K562 (cell line): ENCODE measurements at regions not wholly inside any gene's neighbourhood (a gene's known extent, or its start where the extent isn't known, plus 50 kb on each side); places are given as distances from the start of the nearest gene placed in this dataset.

ENCODE experiments used
- ASH1L ChIP-seq: fragments of 450-650 bp; IDR thresholded peaks from 2 replicates; pipeline ENCODE4 v1.6.1; 2018; ENCODE audit warnings: borderline replicate concordance, mild to moderate bottlenecking, low read depth; ENCODE audit not compliant: partially characterized antibody
- EP300 ChIP-seq: IDR thresholded peaks from 2 replicates; pipeline ENCODE4 v1.6.1; 2012; ENCODE audit warnings: low read length, improper control_type of control experiment
- KDM4B ChIP-seq, 2 experiments: fragments of 450-650 bp in 1 of 2; sonication (generic) in 1 of 2; IDR thresholded peaks; 2 replicates each; pipeline ENCODE4 v1.6.1; 2016 to 2017; ENCODE audit warnings: borderline replicate concordance in 2 of 2, antibody characterized with exemption in 1 of 2, low read depth in 1 of 2, mild to moderate bottlenecking in 1 of 2
- POLR2A ChIP-seq: fragments of 450-650 bp; conservative IDR thresholded peaks from 2 replicates; pipeline ENCODE4 v1.6.1; 2016
- RAD21 ChIP-seq, 2 experiments: fragments of 250-450 bp in 1 of 2; fragments of 450-650 bp in 1 of 2; sonication (Bioruptor Pico) in 1 of 2; formaldehyde crosslinking in 1 of 2; IDR thresholded peaks in 1 of 2; conservative IDR thresholded peaks in 1 of 2; 2 replicates each; pipeline versions ENCODE4 v1.4.0 to v1.8.0; 2020 to 2022; ENCODE audit warnings: mild to moderate bottlenecking in 2 of 2, moderate library complexity in 1 of 2
- SMC3 ChIP-seq: conservative IDR thresholded peaks from 2 replicates; pipeline ENCODE4 v1.6.1; 2011; ENCODE audit warnings: low read depth, low read length, improper control_type of control experiment; ENCODE audit not compliant: insufficient read depth
- ZC3H4 ChIP-seq: sonication (generic); formaldehyde crosslinking; IDR thresholded peaks from 2 replicates; pipeline ENCODE4 v1.9.0; 2021; ENCODE audit warnings: missing genetic modification reagents, borderline replicate concordance
- ZNF12 ChIP-seq: sonication (generic); formaldehyde crosslinking; IDR thresholded peaks from 2 replicates; pipeline ENCODE4 v1.4.0; 2020; ENCODE audit warnings: mild to moderate bottlenecking, missing genetic modification reagents
- ZNF431 ChIP-seq: sonication (generic); formaldehyde crosslinking; IDR thresholded peaks from 2 replicates; pipeline ENCODE4 v1.8.0; 2022; ENCODE audit warnings: mild to moderate bottlenecking, missing genetic modification reagents
- ZNF699 ChIP-seq: fragments of 250-450 bp; sonication (Bioruptor Pico); IDR thresholded peaks from 2 replicates; pipeline ENCODE4 v1.8.0; 2021; ENCODE audit warnings: mild to moderate bottlenecking, moderate library complexity; ENCODE audit not compliant: insufficient replicate concordance
- TF ChIP-seq, protein P1 (sequence below), 2 experiments: fragments of 450-650 bp; formaldehyde crosslinking in 1 of 2; IDR thresholded peaks; 2 replicates each; pipeline versions ENCODE4 v1.4.0 to v1.6.1; 2014 to 2020; ENCODE audit warnings: mild to moderate bottlenecking in 2 of 2, borderline replicate concordance in 1 of 2, low read depth in 1 of 2
- TF ChIP-seq, protein P2 (sequence below): sonication (generic); formaldehyde crosslinking; IDR thresholded peaks from 2 replicates; pipeline ENCODE4 v1.8.0; 2022; ENCODE audit warnings: mild to moderate bottlenecking, missing genetic modification reagents
- TF ChIP-seq, protein P3 (sequence below), 3 experiments: IDR thresholded peaks in 2 of 3; conservative IDR thresholded peaks in 1 of 3; 2 replicates each; pipeline ENCODE4 v1.5.1; 2011 to 2012; ENCODE audit warnings: low read length in 3 of 3, mild to moderate bottlenecking in 3 of 3, control low read depth in 2 of 3, improper control_type of control experiment in 1 of 3, inconsistent platforms in 1 of 3, low read depth in 1 of 3, mixed read lengths in 1 of 3, moderate library complexity in 1 of 3; ENCODE audit not compliant: insufficient read depth in 2 of 3
- TF ChIP-seq, protein P4 (sequence below): sonication (generic); formaldehyde crosslinking; IDR thresholded peaks from 2 replicates; pipeline ENCODE4 v1.8.0; 2023; ENCODE audit warnings: mild to moderate bottlenecking, missing genetic modification reagents

DNA sequence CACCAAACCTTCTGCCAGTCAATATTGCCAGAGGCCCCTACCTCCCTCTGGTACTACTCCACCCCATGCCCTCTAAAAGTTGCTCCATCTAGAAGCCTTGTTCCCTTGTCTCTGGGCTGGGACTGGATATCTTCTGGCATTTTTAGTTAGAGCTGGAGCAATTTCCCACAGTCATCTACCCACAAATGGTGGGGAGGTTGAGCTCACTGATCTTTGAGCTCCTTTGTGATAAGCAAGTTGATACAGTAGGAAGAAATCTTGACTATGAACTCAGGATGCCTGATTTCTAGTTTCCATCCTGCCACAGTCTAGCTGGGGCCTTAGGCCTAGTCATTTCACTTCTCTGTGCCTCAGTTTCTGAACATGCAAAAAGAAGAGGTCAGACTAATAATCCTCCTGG is 155.0 kb downstream of the MAIP1 start:
- TF ChIP-seq, protein P1, sequence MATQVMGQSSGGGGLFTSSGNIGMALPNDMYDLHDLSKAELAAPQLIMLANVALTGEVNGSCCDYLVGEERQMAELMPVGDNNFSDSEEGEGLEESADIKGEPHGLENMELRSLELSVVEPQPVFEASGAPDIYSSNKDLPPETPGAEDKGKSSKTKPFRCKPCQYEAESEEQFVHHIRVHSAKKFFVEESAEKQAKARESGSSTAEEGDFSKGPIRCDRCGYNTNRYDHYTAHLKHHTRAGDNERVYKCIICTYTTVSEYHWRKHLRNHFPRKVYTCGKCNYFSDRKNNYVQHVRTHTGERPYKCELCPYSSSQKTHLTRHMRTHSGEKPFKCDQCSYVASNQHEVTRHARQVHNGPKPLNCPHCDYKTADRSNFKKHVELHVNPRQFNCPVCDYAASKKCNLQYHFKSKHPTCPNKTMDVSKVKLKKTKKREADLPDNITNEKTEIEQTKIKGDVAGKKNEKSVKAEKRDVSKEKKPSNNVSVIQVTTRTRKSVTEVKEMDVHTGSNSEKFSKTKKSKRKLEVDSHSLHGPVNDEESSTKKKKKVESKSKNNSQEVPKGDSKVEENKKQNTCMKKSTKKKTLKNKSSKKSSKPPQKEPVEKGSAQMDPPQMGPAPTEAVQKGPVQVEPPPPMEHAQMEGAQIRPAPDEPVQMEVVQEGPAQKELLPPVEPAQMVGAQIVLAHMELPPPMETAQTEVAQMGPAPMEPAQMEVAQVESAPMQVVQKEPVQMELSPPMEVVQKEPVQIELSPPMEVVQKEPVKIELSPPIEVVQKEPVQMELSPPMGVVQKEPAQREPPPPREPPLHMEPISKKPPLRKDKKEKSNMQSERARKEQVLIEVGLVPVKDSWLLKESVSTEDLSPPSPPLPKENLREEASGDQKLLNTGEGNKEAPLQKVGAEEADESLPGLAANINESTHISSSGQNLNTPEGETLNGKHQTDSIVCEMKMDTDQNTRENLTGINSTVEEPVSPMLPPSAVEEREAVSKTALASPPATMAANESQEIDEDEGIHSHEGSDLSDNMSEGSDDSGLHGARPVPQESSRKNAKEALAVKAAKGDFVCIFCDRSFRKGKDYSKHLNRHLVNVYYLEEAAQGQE (IDR thresholded peaks at IDR 0.05; ENCODE audit: borderline replicate concordance), result no peak
- TF ChIP-seq, protein P1 (CRISPR knock-in tag; IDR thresholded peaks at IDR 0.05; ENCODE audit: low read depth), result no peak
- TF ChIP-seq, protein P2, sequence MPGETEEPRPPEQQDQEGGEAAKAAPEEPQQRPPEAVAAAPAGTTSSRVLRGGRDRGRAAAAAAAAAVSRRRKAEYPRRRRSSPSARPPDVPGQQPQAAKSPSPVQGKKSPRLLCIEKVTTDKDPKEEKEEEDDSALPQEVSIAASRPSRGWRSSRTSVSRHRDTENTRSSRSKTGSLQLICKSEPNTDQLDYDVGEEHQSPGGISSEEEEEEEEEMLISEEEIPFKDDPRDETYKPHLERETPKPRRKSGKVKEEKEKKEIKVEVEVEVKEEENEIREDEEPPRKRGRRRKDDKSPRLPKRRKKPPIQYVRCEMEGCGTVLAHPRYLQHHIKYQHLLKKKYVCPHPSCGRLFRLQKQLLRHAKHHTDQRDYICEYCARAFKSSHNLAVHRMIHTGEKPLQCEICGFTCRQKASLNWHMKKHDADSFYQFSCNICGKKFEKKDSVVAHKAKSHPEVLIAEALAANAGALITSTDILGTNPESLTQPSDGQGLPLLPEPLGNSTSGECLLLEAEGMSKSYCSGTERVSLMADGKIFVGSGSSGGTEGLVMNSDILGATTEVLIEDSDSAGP (CRISPR knock-in tag), result no peak
- TF ChIP-seq RAD21 (CRISPR knock-in tag; conservative IDR thresholded peaks at IDR 0.05 in 1 of 2, IDR thresholded peaks at IDR 0.05 in 1 of 2) (no peak), POLR2A (no peak), ZNF12 (CRISPR knock-in tag) (no peak), ZNF431 (CRISPR knock-in tag) (no peak), ZC3H4 (CRISPR knock-in tag) (no peak), ASH1L (no peak), KDM4B (IDR thresholded peaks at IDR 0.05; ENCODE audit: borderline replicate concordance in 2 of 2, low read depth in 1 of 2) (no peak), SMC3 (no peak), EP300 (no peak), ZNF699 (no peak)
- TF ChIP-seq, protein P3, sequence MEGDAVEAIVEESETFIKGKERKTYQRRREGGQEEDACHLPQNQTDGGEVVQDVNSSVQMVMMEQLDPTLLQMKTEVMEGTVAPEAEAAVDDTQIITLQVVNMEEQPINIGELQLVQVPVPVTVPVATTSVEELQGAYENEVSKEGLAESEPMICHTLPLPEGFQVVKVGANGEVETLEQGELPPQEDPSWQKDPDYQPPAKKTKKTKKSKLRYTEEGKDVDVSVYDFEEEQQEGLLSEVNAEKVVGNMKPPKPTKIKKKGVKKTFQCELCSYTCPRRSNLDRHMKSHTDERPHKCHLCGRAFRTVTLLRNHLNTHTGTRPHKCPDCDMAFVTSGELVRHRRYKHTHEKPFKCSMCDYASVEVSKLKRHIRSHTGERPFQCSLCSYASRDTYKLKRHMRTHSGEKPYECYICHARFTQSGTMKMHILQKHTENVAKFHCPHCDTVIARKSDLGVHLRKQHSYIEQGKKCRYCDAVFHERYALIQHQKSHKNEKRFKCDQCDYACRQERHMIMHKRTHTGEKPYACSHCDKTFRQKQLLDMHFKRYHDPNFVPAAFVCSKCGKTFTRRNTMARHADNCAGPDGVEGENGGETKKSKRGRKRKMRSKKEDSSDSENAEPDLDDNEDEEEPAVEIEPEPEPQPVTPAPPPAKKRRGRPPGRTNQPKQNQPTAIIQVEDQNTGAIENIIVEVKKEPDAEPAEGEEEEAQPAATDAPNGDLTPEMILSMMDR (IDR thresholded peaks at IDR 0.05 in 2 of 3, conservative IDR thresholded peaks at IDR 0.05 in 1 of 3; ENCODE audit: insufficient read depth in 2 of 3, low read depth in 1 of 3, low read length in 3 of 3), result no peak
- TF ChIP-seq, protein P4, sequence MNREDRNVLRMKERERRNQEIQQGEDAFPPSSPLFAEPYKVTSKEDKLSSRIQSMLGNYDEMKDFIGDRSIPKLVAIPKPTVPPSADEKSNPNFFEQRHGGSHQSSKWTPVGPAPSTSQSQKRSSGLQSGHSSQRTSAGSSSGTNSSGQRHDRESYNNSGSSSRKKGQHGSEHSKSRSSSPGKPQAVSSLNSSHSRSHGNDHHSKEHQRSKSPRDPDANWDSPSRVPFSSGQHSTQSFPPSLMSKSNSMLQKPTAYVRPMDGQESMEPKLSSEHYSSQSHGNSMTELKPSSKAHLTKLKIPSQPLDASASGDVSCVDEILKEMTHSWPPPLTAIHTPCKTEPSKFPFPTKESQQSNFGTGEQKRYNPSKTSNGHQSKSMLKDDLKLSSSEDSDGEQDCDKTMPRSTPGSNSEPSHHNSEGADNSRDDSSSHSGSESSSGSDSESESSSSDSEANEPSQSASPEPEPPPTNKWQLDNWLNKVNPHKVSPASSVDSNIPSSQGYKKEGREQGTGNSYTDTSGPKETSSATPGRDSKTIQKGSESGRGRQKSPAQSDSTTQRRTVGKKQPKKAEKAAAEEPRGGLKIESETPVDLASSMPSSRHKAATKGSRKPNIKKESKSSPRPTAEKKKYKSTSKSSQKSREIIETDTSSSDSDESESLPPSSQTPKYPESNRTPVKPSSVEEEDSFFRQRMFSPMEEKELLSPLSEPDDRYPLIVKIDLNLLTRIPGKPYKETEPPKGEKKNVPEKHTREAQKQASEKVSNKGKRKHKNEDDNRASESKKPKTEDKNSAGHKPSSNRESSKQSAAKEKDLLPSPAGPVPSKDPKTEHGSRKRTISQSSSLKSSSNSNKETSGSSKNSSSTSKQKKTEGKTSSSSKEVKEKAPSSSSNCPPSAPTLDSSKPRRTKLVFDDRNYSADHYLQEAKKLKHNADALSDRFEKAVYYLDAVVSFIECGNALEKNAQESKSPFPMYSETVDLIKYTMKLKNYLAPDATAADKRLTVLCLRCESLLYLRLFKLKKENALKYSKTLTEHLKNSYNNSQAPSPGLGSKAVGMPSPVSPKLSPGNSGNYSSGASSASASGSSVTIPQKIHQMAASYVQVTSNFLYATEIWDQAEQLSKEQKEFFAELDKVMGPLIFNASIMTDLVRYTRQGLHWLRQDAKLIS, result no peak
